GM11168 (cell line): ENCODE measurements at regions not wholly inside any gene's neighbourhood (a gene's known extent, or its start where the extent isn't known, plus 50 kb on each side); places are given as distances from the start of the nearest gene placed in this dataset.
"Not testable (repeated sequence)": the region's sequence is repeated elsewhere in the genome, so short reads cannot be mapped to it uniquely, and the experiment has no call there.

Experiments
- in situ Hi-C: fragments of 300-500 bp; cut with MboI; formaldehyde crosslinking; loops from one replicate; pipeline ENCODE4 v1.12.0; 2022; ENCODE audit warnings: low sequenced_read_pairs; ENCODE audit not compliant: unreplicated experiment

GRCh38 chr7:32691965-32692815, 196.9 kb downstream of the AVL9 start:
- in situ Hi-C loops, result loop anchor here (25.0 kb wide), 1 partner anchor 395 kb away; no protein-coding TSS in a partner anchor

- in situ Hi-C loops, result loop anchor here (25.0 kb wide), 1 partner anchor 399 kb away; no protein-coding TSS in a partner anchor
These were observed 192.8 kb downstream of the AVL9 start for GRCh38 chr7:32688092-32688491.

- in situ Hi-C loops, result loop anchor here (25.0 kb wide), 1 partner anchor 406 kb away; no protein-coding TSS in a partner anchor
These were observed 185.9 kb downstream of the AVL9 start for GRCh38 chr7:32681174-32681518.

GRCh38 chr7:32680259-32681173, 185.2 kb downstream of the AVL9 start:
- in situ Hi-C loops, result loop anchor here (25.0 kb wide), 1 partner anchor 407 kb away; no protein-coding TSS in a partner anchor

- in situ Hi-C loops, result loop anchor here (25.0 kb wide), 1 partner anchor 408 kb away; no protein-coding TSS in a partner anchor
These were observed 183.9 kb downstream of the AVL9 start for GRCh38 chr7:32679192-32679591.

- in situ Hi-C loops, result loop anchor here (25.0 kb wide), 1 partner anchor 410 kb away; no protein-coding TSS in a partner anchor
These were observed 182.3 kb downstream of the AVL9 start for GRCh38 chr7:32677593-32677992.

GRCh38 chr7:32676249-32676941, 181.1 kb downstream of the AVL9 start:
- in situ Hi-C loops, result loop anchor here (25.0 kb wide), 1 partner anchor 411 kb away; no protein-coding TSS in a partner anchor

GRCh38 chr7:32673275-32673983, 178.1 kb downstream of the AVL9 start:
- in situ Hi-C loops, result no loop called here

- in situ Hi-C loops, result no loop called here
These were observed 175.1 kb downstream of the AVL9 start for GRCh38 chr7:32670110-32671025.

GRCh38 chr7:32669173-32669870, 174.0 kb downstream of the AVL9 start:
- in situ Hi-C loops, result not testable (repeated sequence)

GRCh38 chr7:32668387-32669097, 173.3 kb downstream of the AVL9 start:
- in situ Hi-C loops, result not testable (repeated sequence)

GRCh38 chr7:32667586-32667985, 172.3 kb downstream of the AVL9 start:
- in situ Hi-C loops, result not testable (repeated sequence)

- in situ Hi-C loops, result not testable (repeated sequence)
These were observed 168.5 kb downstream of the AVL9 start for GRCh38 chr7:32663805-32664211.

- in situ Hi-C loops, result not testable (repeated sequence)
These were observed 167.2 kb downstream of the AVL9 start for GRCh38 chr7:32662509-32662908.

GRCh38 chr7:32661929-32662328, 166.6 kb downstream of the AVL9 start:
- in situ Hi-C loops, result no loop called here

- in situ Hi-C loops, result no loop called here
These were observed 166.2 kb downstream of the AVL9 start for GRCh38 chr7:32661501-32661900.

- in situ Hi-C loops, result no loop called here
These were observed 165.6 kb downstream of the AVL9 start for GRCh38 chr7:32660936-32661335.
